ENCODE measurements at regions not wholly inside any gene's neighbourhood (a gene's known extent, or its start where the extent isn't known, plus 50 kb on each side); places are given as distances from the start of the nearest gene placed in this dataset.

- no peak for DNase-seq
These were observed 52.0 kb upstream of the TMPRSS2 start for GRCh38 chr21:41559658-41560631.

DNA sequence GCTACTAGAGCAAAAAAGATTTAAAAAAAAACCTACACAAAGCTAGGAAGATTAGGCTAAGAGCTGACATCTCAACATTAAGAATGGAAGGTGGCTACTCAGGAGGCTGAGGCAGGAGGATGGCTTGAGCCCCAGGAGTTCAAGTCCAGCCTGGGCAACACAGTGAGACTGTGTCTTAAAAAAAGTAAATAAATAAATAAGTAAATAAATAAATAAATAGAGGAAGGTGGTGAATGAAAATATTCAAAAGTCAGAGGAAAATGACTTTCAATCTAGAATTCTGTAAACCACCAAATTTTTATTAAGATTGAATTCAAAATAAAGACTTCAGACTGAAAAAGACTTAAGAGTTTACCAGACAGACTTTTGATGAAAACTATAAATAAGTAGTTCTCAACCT lies 50.9 kb upstream of the TMPRSS2 start:
- DNase-seq, result no peak

- DNase-seq, result no peak
These were observed 49.9 kb upstream of the TMPRSS2 start for GRCh38 chr21:41557884-41558283.
